GM12878 (cell line): ENCODE measurements at regions not wholly inside any gene's neighbourhood (a gene's known extent, or its start where the extent isn't known, plus 50 kb on each side); places are given as distances from the start of the nearest gene placed in this dataset.

Experiments
- ATAC-seq: fragments of 200-7000 bp; cut with Tn5 transposase; 3 replicates; pipeline ENCODE4 v1.9.1; 2020; ENCODE audit warnings: mild to moderate bottlenecking, moderate library complexity
- BruUV-seq: library from RNA; stranded (reverse); fragments of 400-500 nt; replicated peaks from 2 replicates; lab custom pipeline; 2021; lab: Mats Ljungman, UMichigan
- CTCF ChIA-PET: fragments of 300-600 bp; sonication (Branson Sonifier 250); formaldehyde crosslinking; extraction: SDS; loops from one replicate; lab custom pipeline; 2021; ENCODE audit warnings: inconsistent platforms; lab: Yijun Ruan, JAX
- POLR2A ChIA-PET: fragments of 350-600 bp; formaldehyde crosslinking; extraction: SDS; loops from one replicate; lab custom pipeline; 2021; ENCODE audit warnings: inconsistent platforms; lab: Charles Lee
- RAD21 ChIA-PET: fragments of 300-600 bp; sonication (Branson Sonifier 250); formaldehyde crosslinking; loops from one replicate; lab custom pipeline; 2023; ENCODE audit warnings: antibody characterized with exemption; ENCODE audit not compliant: unreplicated experiment; lab: Charles Lee
- SMC1A ChIA-PET: fragments of 300-600 bp; sonication (Branson Sonifier 250); formaldehyde crosslinking; loops from one replicate; lab custom pipeline; 2023; ENCODE audit not compliant: unreplicated experiment, uncharacterized antibody; lab: Charles Lee
- DNase-seq: peaks from one replicate; pipeline ENCODE4 v3.0.0-alpha.2; 2011; ENCODE audit warnings: low read depth, low spot score
- FAIRE-seq: peaks from 3 replicates; lab custom pipeline; 2011; peaks lifted over from hg19 to GRCh38; lab: Jason Lieb, UNC
- H2AFZ ChIP-seq: 2 replicates; pipeline ENCODE4 v1.6.0; 2011; ENCODE audit warnings: low read depth, low read length, control low read depth; ENCODE audit not compliant: control insufficient read depth
- H3K27ac ChIP-seq: 2 replicates; pipeline ENCODE4 v1.5.1; 2011; ENCODE audit warnings: control low read depth; ENCODE audit not compliant: control insufficient read depth, insufficient read depth
- H3K27me3 ChIP-seq, 2 experiments: replicated peaks in 1 of 2; 2 replicates each; pipeline versions ENCODE4 v1.6.0 to v1.6.1; 2011; ENCODE audit warnings: low read length in 1 of 2; ENCODE audit not compliant: control insufficient read depth in 2 of 2, insufficient read depth in 2 of 2
- H3K36me3 ChIP-seq, 2 experiments: 2 replicates each; pipeline ENCODE4 v1.5.1; 2011; ENCODE audit warnings: low read length in 1 of 2; ENCODE audit not compliant: control insufficient read depth in 2 of 2, insufficient read depth in 2 of 2
- H3K4me1 ChIP-seq: 2 replicates; pipeline ENCODE4 v1.6.1; 2011; ENCODE audit warnings: mild to moderate bottlenecking, low read length, moderate library complexity, mixed read lengths; ENCODE audit not compliant: control insufficient read depth, insufficient read depth
- H3K4me2 ChIP-seq: 2 replicates; pipeline ENCODE4 v1.6.0; 2011; ENCODE audit warnings: control low read depth; ENCODE audit not compliant: control insufficient read depth, insufficient read depth
- H3K4me3 ChIP-seq: fragments of 200-600 bp; sonication (generic); 2 replicates; pipeline ENCODE4 v1.5.1; 2016
- H3K79me2 ChIP-seq: 2 replicates; pipeline ENCODE4 v1.6.0; 2011; ENCODE audit warnings: low read length; ENCODE audit not compliant: control insufficient read depth, insufficient read depth
- H3K9ac ChIP-seq: 2 replicates; pipeline ENCODE4 v1.8.0; 2011; ENCODE audit warnings: low read length, control low read depth, mixed read lengths; ENCODE audit not compliant: control insufficient read depth, insufficient read depth
- H3K9me3 ChIP-seq: replicated peaks from 3 replicates; pipeline ENCODE4 v1.5.1; 2011; ENCODE audit warnings: mild to moderate bottlenecking, low read length; ENCODE audit not compliant: control insufficient read depth, insufficient read depth
- H4K20me1 ChIP-seq: 2 replicates; pipeline ENCODE4 v1.6.0; 2011; ENCODE audit not compliant: control insufficient read depth, insufficient read depth
- CTCF ChIP-seq, 3 experiments: IDR thresholded peaks in 2 of 3; conservative IDR thresholded peaks in 1 of 3; 2 replicates each; pipeline ENCODE4 v1.5.1; 2011; ENCODE audit warnings: low read depth in 3 of 3, low read length in 3 of 3, mild to moderate bottlenecking in 3 of 3, control low read depth in 2 of 3, moderate library complexity in 2 of 3, inconsistent platforms in 1 of 3, mixed read lengths in 1 of 3; ENCODE audit not compliant: control insufficient read depth in 2 of 3, insufficient read depth in 1 of 3; ENCODE audit errors: extremely low read depth in 1 of 3
- IKZF2 ChIP-seq, 2 experiments: fragments of 450-650 bp; IDR thresholded peaks; 2 replicates each; pipeline ENCODE4 v1.6.1; 2017; ENCODE audit warnings: mild to moderate bottlenecking in 2 of 2, moderate library complexity in 2 of 2
- RAD21 ChIP-seq: IDR thresholded peaks from 2 replicates; pipeline ENCODE4 v1.6.1; 2011; ENCODE audit warnings: mild to moderate bottlenecking, low read depth, low read length, moderate library complexity; ENCODE audit not compliant: insufficient read depth
- SMC3 ChIP-seq: IDR thresholded peaks from 2 replicates; pipeline ENCODE4 v1.6.1; 2011; ENCODE audit warnings: low read length, improper control_type of control experiment, borderline replicate concordance
- WGBS: methylation state at CpG from one replicate; pipeline ENCODE4 v1.1.6; 2016; ENCODE audit warnings: low lambda C conversion rate; ENCODE audit not compliant: insufficient replicate concordance, insufficient coverage; ENCODE audit errors: missing lambda C conversion rate; 5-methylcytosine and 5-hydroxymethylcytosine counted together
- in situ Hi-C: fragments of 300-500 bp; cut with MboI; formaldehyde crosslinking; loops from 9 replicates; pipeline ENCODE4 v1.14.3; 2018; ENCODE audit warnings: mixed read lengths
- intact Hi-C: fragments of 100-400 bp; cut with micrococcal nuclease; formaldehyde crosslinking; loops from one replicate; pipeline ENCODE4 v1.14.2; 2022; ENCODE audit not compliant: unreplicated experiment

GRCh38 chr9:91036826-91037510 is 235.3 kb downstream of the SYK start:
- CTCF ChIA-PET: interaction anchor here (1.1 to 1.7 kb wide), 2 partner anchors 217 to 389 kb away, joined by 4 to 5 read pairs; no protein-coding TSS in a partner anchor
- Histone ChIP-seq H3K4me2 (no peak overlapping the region), H3K9me3 (no peaks in the 10 kb centered on the region), H4K20me1 (no peaks in the 10 kb centered on the region), H3K4me1 (peaks cover 30% of the 10 kb centered on the region), H2AFZ (no peak overlapping the region), H3K79me2 (no peaks in the 10 kb centered on the region), H3K9ac (no peak overlapping the region), H3K27ac (no peak overlapping the region), H3K27me3 (no peaks in the 10 kb centered on the region; a peak in 2 of 4 replicates), H3K4me3 (no peak overlapping the region), H3K36me3 (no peaks in the 10 kb centered on the region)
- ATAC-seq (peak; percentile 73), DNase-seq (no peak), FAIRE-seq (no peak)
- in situ Hi-C loops: no loop called here
- POLR2A ChIA-PET: no interaction called here
- WGBS: 38% methylated on average over 32 of the region's 32 CpGs
- BruUV-seq: no TSS peak
- intact Hi-C loops: loop anchor here (5.0 to 10.0 kb wide), 3 partner anchors 120 to 648 kb away; no protein-coding TSS in a partner anchor
- TF ChIP-seq SMC3 (peak; percentile 33; the same call in 1 of the 2 replicates), RAD21 (peak; percentile 61), IKZF2 (IDR thresholded peaks at IDR 0.05) (no peak), CTCF (IDR thresholded peaks at IDR 0.05 in 2 of 3, conservative IDR thresholded peaks at IDR 0.05 in 1 of 3; ENCODE audit: control insufficient read depth in 2 of 3, extremely low read depth in 1 of 3, insufficient read depth in 1 of 3, low read depth in 3 of 3, low read length in 3 of 3) (peak in 2 of 3 experiments; percentile 25 to 41; a peak in 3 of 6 replicates)
- SMC1A ChIA-PET: no interaction called here
- RAD21 ChIA-PET: interaction anchor here (1.0 to 1.1 kb wide), 2 partner anchors 122 to 389 kb away, joined by 4 to 8 read pairs; no protein-coding TSS in a partner anchor
